ENCODE measurements at regions not wholly inside any gene's neighbourhood (a gene's known extent, or its start where the extent isn't known, plus 50 kb on each side); places are given as distances from the start of the nearest gene placed in this dataset.

DNA sequence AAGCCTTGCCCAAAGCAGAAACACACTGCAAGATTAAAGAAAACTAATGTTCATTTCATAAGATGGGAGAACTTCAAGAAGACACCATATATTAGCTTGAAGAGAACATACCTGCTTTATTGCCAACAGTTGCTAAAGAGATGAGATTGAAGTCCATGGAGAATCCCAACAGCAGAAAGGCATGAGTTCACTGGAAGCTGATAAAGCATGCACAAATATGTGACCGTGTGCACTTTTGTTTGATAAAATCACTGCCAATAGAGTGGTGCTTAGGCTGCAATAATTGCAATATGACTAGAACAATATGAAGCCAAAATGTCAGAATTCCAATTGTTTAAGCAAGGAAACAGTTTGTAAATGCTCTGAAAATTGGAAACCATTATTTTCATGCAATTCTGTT lies 125.9 kb upstream of the PPARGC1A start:
- Histone ChIP-seq H3K27me3 (ENCODE audit: control insufficient read depth in 4 of 4, insufficient read depth in 4 of 4, low read length in 3 of 4) (no peaks in the 10 kb centered on the region), H3K9ac (ENCODE audit: low read depth in 1 of 2, low read length in 2 of 2) (no peak overlapping the region), H3K9me3 (ENCODE audit: control insufficient read depth in 4 of 4, low read length in 3 of 4) (no peaks in the 10 kb centered on the region), H3K4me1 (ENCODE audit: control insufficient read depth in 4 of 4, insufficient read depth in 4 of 4, low read length in 3 of 4) (peaks cover 2 to 20% (median 9%) of the 10 kb centered on the region in 4 donors), H3K4me3 (ENCODE audit: low read depth in 1 of 3, low read length in 3 of 3) (no peak overlapping the region), H3K27ac (ENCODE audit: low read depth in 1 of 2, low read length in 2 of 2) (no peak overlapping the region), H3K36me3 (ENCODE audit: control insufficient read depth in 4 of 4, insufficient read depth in 3 of 4, low read depth in 1 of 4, low read length in 3 of 4) (no peaks in the 10 kb centered on the region)
- WGBS = 38% methylated on average over 1 of the region's 1 CpG
- TF ChIP-seq, protein P1, sequence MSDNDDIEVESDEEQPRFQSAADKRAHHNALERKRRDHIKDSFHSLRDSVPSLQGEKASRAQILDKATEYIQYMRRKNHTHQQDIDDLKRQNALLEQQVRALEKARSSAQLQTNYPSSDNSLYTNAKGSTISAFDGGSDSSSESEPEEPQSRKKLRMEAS (IDR thresholded peaks at IDR 0.05) = peak; percentile 74
- TF ChIP-seq HNF4G (IDR thresholded peaks at IDR 0.05) (peak; percentile 68), RAD21 (IDR thresholded peaks at IDR 0.05) (peak; percentile 52 to 55), FOXA1 (IDR thresholded peaks at IDR 0.05) (no peak), RXRA (IDR thresholded peaks at IDR 0.05) (peak; percentile 63 to 78), GABPA (IDR thresholded peaks at IDR 0.05 in 1 of 2, conservative IDR thresholded peaks at IDR 0.05 in 1 of 2) (no peak), EGR1 (IDR thresholded peaks at IDR 0.05; ENCODE audit: low read depth in 2 of 2) (no peak), TAF1 (conservative IDR thresholded peaks at IDR 0.05) (no peak), HNF4A (conservative IDR thresholded peaks at IDR 0.05) (peak; percentile 86 to 91), SP1 (IDR thresholded peaks at IDR 0.05) (peak; percentile 46), NR2F2 (IDR thresholded peaks at IDR 0.05) (no peak), FOXA2 (IDR thresholded peaks at IDR 0.05) (peak; percentile 22), YY1 (IDR thresholded peaks at IDR 0.05) (peak; percentile 52), JUND (IDR thresholded peaks at IDR 0.05) (peak in 1 of 2 donors; percentile 51)
- TF ChIP-seq, protein P2, sequence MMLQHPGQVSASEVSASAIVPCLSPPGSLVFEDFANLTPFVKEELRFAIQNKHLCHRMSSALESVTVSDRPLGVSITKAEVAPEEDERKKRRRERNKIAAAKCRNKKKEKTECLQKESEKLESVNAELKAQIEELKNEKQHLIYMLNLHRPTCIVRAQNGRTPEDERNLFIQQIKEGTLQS (IDR thresholded peaks at IDR 0.05) = no peak
- TF ChIP-seq, protein P3, sequence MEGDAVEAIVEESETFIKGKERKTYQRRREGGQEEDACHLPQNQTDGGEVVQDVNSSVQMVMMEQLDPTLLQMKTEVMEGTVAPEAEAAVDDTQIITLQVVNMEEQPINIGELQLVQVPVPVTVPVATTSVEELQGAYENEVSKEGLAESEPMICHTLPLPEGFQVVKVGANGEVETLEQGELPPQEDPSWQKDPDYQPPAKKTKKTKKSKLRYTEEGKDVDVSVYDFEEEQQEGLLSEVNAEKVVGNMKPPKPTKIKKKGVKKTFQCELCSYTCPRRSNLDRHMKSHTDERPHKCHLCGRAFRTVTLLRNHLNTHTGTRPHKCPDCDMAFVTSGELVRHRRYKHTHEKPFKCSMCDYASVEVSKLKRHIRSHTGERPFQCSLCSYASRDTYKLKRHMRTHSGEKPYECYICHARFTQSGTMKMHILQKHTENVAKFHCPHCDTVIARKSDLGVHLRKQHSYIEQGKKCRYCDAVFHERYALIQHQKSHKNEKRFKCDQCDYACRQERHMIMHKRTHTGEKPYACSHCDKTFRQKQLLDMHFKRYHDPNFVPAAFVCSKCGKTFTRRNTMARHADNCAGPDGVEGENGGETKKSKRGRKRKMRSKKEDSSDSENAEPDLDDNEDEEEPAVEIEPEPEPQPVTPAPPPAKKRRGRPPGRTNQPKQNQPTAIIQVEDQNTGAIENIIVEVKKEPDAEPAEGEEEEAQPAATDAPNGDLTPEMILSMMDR (IDR thresholded peaks at IDR 0.05; ENCODE audit: low read depth, low read length, missing input control) = no peak
- TF ChIP-seq, protein P4, sequence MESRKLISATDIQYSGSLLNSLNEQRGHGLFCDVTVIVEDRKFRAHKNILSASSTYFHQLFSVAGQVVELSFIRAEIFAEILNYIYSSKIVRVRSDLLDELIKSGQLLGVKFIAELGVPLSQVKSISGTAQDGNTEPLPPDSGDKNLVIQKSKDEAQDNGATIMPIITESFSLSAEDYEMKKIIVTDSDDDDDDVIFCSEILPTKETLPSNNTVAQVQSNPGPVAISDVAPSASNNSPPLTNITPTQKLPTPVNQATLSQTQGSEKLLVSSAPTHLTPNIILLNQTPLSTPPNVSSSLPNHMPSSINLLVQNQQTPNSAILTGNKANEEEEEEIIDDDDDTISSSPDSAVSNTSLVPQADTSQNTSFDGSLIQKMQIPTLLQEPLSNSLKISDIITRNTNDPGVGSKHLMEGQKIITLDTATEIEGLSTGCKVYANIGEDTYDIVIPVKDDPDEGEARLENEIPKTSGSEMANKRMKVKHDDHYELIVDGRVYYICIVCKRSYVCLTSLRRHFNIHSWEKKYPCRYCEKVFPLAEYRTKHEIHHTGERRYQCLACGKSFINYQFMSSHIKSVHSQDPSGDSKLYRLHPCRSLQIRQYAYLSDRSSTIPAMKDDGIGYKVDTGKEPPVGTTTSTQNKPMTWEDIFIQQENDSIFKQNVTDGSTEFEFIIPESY (IDR thresholded peaks at IDR 0.05) = peak; percentile 65
- TF ChIP-seq, protein P5, sequence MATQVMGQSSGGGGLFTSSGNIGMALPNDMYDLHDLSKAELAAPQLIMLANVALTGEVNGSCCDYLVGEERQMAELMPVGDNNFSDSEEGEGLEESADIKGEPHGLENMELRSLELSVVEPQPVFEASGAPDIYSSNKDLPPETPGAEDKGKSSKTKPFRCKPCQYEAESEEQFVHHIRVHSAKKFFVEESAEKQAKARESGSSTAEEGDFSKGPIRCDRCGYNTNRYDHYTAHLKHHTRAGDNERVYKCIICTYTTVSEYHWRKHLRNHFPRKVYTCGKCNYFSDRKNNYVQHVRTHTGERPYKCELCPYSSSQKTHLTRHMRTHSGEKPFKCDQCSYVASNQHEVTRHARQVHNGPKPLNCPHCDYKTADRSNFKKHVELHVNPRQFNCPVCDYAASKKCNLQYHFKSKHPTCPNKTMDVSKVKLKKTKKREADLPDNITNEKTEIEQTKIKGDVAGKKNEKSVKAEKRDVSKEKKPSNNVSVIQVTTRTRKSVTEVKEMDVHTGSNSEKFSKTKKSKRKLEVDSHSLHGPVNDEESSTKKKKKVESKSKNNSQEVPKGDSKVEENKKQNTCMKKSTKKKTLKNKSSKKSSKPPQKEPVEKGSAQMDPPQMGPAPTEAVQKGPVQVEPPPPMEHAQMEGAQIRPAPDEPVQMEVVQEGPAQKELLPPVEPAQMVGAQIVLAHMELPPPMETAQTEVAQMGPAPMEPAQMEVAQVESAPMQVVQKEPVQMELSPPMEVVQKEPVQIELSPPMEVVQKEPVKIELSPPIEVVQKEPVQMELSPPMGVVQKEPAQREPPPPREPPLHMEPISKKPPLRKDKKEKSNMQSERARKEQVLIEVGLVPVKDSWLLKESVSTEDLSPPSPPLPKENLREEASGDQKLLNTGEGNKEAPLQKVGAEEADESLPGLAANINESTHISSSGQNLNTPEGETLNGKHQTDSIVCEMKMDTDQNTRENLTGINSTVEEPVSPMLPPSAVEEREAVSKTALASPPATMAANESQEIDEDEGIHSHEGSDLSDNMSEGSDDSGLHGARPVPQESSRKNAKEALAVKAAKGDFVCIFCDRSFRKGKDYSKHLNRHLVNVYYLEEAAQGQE (IDR thresholded peaks at IDR 0.05) = peak; percentile 20
- DNase-seq (ENCODE audit: low spot score) = no peak
